Thoracic aorta (tissue), 2 donors: ENCODE measurements at regions not wholly inside any gene's neighbourhood (a gene's known extent, or its start where the extent isn't known, plus 50 kb on each side); places are given as distances from the start of the nearest gene placed in this dataset.

Source experiments
- ATAC-seq: fragments of 150-250 bp; one replicate; pipeline ENCODE4 v1.8.0; 2017; ENCODE audit warnings: low read depth; ENCODE audit not compliant: insufficient number of reproducible peaks, low FRiP score
- DNase-seq: peaks from one replicate; pipeline ENCODE4 v3.0.0-alpha.2; 2020; ENCODE audit warnings: low spot score
- H3K27ac ChIP-seq, 2 donors: fragments of 200-600 bp; sonication (generic); 1 replicate in 1 of 2; 2 replicates in 1 of 2; pipeline ENCODE4 v1.5.1; 2016; ENCODE audit warnings: mild to moderate bottlenecking in 2 of 2, moderate library complexity in 2 of 2
- H3K27me3 ChIP-seq: fragments of 200-600 bp; sonication (generic); replicated peaks from 2 replicates; pipeline ENCODE4 v1.6.0; 2016; ENCODE audit warnings: mild to moderate bottlenecking; ENCODE audit not compliant: insufficient read depth
- H3K36me3 ChIP-seq: fragments of 200-600 bp; sonication (generic); one replicate; pipeline ENCODE4 v1.5.1; 2016
- H3K4me1 ChIP-seq, 2 donors: fragments of 200-600 bp; sonication (generic); 1 replicate in 1 of 2; 2 replicates in 1 of 2; pipeline versions ENCODE4 v1.5.1 to v1.6.0; 2016; ENCODE audit warnings: low read depth in 2 of 2, mild to moderate bottlenecking in 1 of 2; ENCODE audit not compliant: control insufficient read depth in 1 of 2
- H3K4me3 ChIP-seq: fragments of 200-600 bp; sonication (generic); 2 replicates; pipeline ENCODE4 v1.5.1; 2016; ENCODE audit warnings: mild to moderate bottlenecking
- H3K9me3 ChIP-seq: fragments of 200-600 bp; sonication (generic); 2 replicates; pipeline ENCODE4 v1.5.1; 2016
- TF ChIP-seq, protein P1 (sequence below): fragments of 200-600 bp; sonication (generic); IDR thresholded peaks from one replicate; pipeline ENCODE4 v1.5.1; 2019; ENCODE audit warnings: antibody characterized with exemption

DNA sequence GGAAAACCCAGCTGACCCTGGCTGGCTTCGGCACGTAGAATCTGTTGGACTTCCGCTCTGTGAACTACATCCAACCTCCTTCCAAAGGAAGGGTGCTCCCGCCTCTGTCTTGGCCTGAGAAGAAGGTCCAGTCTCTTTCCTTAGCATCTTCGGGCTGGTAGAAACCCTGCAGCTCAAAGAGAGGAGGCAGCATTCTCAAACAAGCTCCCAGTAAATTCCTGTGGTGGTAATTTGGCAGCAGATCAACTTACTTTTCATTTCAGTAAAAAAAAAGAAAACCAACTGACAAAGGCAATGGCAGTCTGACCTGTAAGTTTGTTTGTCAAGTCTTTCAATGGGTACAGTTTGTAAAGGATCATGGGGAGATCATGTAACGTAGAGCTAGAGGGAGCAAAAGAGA lies 176.7 kb downstream of the MED10 start:
- Histone ChIP-seq H3K36me3 (no peaks in the 10 kb centered on the region), H3K4me1 (no peaks in the 10 kb centered on the region), H3K27ac (no peak overlapping the region), H3K4me3 (no peak overlapping the region), H3K9me3 (no peaks in the 10 kb centered on the region), H3K27me3 (no peaks in the 10 kb centered on the region)
- DNase-seq (no peak), ATAC-seq (no peak)
- TF ChIP-seq, protein P1, sequence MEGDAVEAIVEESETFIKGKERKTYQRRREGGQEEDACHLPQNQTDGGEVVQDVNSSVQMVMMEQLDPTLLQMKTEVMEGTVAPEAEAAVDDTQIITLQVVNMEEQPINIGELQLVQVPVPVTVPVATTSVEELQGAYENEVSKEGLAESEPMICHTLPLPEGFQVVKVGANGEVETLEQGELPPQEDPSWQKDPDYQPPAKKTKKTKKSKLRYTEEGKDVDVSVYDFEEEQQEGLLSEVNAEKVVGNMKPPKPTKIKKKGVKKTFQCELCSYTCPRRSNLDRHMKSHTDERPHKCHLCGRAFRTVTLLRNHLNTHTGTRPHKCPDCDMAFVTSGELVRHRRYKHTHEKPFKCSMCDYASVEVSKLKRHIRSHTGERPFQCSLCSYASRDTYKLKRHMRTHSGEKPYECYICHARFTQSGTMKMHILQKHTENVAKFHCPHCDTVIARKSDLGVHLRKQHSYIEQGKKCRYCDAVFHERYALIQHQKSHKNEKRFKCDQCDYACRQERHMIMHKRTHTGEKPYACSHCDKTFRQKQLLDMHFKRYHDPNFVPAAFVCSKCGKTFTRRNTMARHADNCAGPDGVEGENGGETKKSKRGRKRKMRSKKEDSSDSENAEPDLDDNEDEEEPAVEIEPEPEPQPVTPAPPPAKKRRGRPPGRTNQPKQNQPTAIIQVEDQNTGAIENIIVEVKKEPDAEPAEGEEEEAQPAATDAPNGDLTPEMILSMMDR: no peak

- Histone ChIP-seq H3K4me1 (no peaks in the 10 kb centered on the region), H3K27me3 (no peaks in the 10 kb centered on the region), H3K36me3 (no peaks in the 10 kb centered on the region), H3K4me3 (no peak overlapping the region), H3K9me3 (no peaks in the 10 kb centered on the region), H3K27ac (no peak overlapping the region)
- TF ChIP-seq, protein P1: no peak
- no peak for DNase-seq
- no peak for ATAC-seq
These were observed 179.8 kb downstream of the MED10 start for GRCh38 chr5:6198531-6198930.

- H3K4me3 ChIP-seq: no peak overlapping the region
- no peak overlapping the region for H3K27ac ChIP-seq
- ATAC-seq: no peak
- no peaks in the 10 kb centered on the region for H3K4me1 ChIP-seq
- H3K36me3 ChIP-seq: no peaks in the 10 kb centered on the region
- no peaks in the 10 kb centered on the region for H3K9me3 ChIP-seq
- no peak for DNase-seq
- H3K27me3 ChIP-seq: no peaks in the 10 kb centered on the region
- TF ChIP-seq, protein P1: no peak
These were observed 180.9 kb downstream of the MED10 start for GRCh38 chr5:6197427-6197826.

DNA sequence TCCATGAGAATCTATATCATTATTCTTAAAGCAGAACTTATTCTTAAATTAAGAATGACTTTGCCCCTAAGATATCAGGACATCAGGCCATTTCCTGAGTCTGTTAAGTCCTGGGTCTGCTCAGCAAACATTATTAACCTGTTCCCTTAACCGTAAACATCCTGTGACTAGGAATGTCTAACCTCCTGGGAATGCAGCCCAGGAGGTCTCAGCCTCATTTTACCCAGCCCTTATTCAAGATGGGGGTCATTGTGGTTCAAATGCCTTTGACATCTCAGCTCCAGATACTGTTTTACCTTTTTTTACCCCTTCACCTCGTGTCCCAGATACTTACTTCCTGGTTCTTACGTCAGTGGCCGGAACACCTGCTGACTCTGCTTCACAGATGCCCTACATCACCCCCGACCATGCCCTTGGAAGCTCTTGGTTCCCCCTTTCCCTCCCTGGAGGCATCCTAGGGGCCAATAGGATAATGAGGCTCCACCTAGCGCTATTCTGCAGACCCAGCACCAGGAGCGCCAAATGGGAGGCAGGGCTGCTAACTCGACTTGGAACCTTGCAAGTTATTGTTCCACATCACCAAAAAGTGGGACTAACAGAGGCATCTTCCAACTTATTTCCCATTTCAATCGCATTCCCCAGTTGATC lies 182.5 kb downstream of the MED10 start:
- Histone ChIP-seq H3K27me3 (no peaks in the 10 kb centered on the region), H3K27ac (no peak overlapping the region), H3K9me3 (no peaks in the 10 kb centered on the region), H3K4me1 (no peaks in the 10 kb centered on the region), H3K4me3 (no peak overlapping the region), H3K36me3 (no peaks in the 10 kb centered on the region)
- ATAC-seq: no peak
- TF ChIP-seq, protein P1: no peak
- no peak for DNase-seq

DNA sequence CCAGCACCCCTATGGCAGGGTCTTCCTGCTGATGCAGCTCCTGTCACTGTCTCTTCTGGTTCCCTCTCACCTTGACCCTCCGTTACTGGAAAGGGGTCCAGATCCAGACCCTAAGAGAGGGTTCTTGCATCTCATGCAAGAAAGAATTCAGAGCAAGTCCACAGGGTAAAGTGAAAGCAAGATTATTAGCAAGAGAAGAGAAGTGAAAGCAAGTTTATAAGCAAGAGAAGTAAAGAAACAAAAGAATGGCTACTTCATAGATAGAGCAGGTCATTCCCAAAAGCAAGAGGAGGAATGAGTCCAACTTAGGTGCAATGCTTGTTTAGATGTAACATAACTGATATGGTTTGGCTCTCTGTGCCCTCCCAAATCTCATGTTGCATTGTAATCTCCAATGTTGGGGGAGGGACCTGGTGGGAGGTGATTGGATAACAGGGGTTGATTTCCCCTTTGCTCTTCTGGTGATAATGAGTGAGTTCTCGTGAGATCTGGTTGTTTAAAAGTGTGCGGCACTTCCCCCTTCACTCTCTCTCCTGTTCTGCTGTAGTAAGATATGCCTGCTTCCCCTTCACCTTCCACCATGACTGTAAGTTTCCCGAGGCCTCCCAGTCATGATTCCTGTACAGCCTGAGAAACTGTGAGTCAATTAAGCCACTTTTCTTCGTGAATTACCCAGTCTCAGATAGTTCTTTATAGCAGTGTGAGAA lies 183.3 kb downstream of the MED10 start:
- no peak overlapping the region for H3K4me3 ChIP-seq
- TF ChIP-seq, protein P1: no peak
- no peaks in the 10 kb centered on the region for H3K36me3 ChIP-seq
- no peak for DNase-seq
- H3K4me1 ChIP-seq: no peaks in the 10 kb centered on the region
- no peaks in the 10 kb centered on the region for H3K9me3 ChIP-seq
- H3K27me3 ChIP-seq: no peaks in the 10 kb centered on the region
- no peak for ATAC-seq
- H3K27ac ChIP-seq: no peak overlapping the region
